GM12878 (cell line): ENCODE measurements at regions not wholly inside any gene's neighbourhood (a gene's known extent, or its start where the extent isn't known, plus 50 kb on each side); places are given as distances from the start of the nearest gene placed in this dataset.

Experiments used
- ATAC-seq: fragments of 200-7000 bp; cut with Tn5 transposase; 3 replicates; pipeline ENCODE4 v1.9.1; 2020; ENCODE audit warnings: mild to moderate bottlenecking, moderate library complexity
- BruUV-seq: library from RNA; stranded (reverse); fragments of 400-500 nt; replicated peaks from 2 replicates; lab custom pipeline; 2021; lab: Mats Ljungman, UMichigan
- CTCF ChIA-PET: fragments of 300-600 bp; sonication (Branson Sonifier 250); formaldehyde crosslinking; extraction: SDS; loops from one replicate; lab custom pipeline; 2021; ENCODE audit warnings: inconsistent platforms; lab: Yijun Ruan, JAX
- POLR2A ChIA-PET: fragments of 350-600 bp; formaldehyde crosslinking; extraction: SDS; loops from one replicate; lab custom pipeline; 2021; ENCODE audit warnings: inconsistent platforms; lab: Charles Lee
- RAD21 ChIA-PET: fragments of 300-600 bp; sonication (Branson Sonifier 250); formaldehyde crosslinking; loops from one replicate; lab custom pipeline; 2023; ENCODE audit warnings: antibody characterized with exemption; ENCODE audit not compliant: unreplicated experiment; lab: Charles Lee
- SMC1A ChIA-PET: fragments of 300-600 bp; sonication (Branson Sonifier 250); formaldehyde crosslinking; loops from one replicate; lab custom pipeline; 2023; ENCODE audit not compliant: unreplicated experiment, uncharacterized antibody; lab: Charles Lee
- DNase-seq: peaks from one replicate; pipeline ENCODE4 v3.0.0-alpha.2; 2011; ENCODE audit warnings: low read depth, low spot score
- FAIRE-seq: peaks from 3 replicates; lab custom pipeline; 2011; peaks lifted over from hg19 to GRCh38; lab: Jason Lieb, UNC
- H2AFZ ChIP-seq: 2 replicates; pipeline ENCODE4 v1.6.0; 2011; ENCODE audit warnings: low read depth, low read length, control low read depth; ENCODE audit not compliant: control insufficient read depth
- H3K27ac ChIP-seq: 2 replicates; pipeline ENCODE4 v1.5.1; 2011; ENCODE audit warnings: control low read depth; ENCODE audit not compliant: control insufficient read depth, insufficient read depth
- H3K27me3 ChIP-seq, 2 experiments: replicated peaks in 1 of 2; 2 replicates each; pipeline versions ENCODE4 v1.6.0 to v1.6.1; 2011; ENCODE audit warnings: low read length in 1 of 2; ENCODE audit not compliant: control insufficient read depth in 2 of 2, insufficient read depth in 2 of 2
- H3K36me3 ChIP-seq, 2 experiments: 2 replicates each; pipeline ENCODE4 v1.5.1; 2011; ENCODE audit warnings: low read length in 1 of 2; ENCODE audit not compliant: control insufficient read depth in 2 of 2, insufficient read depth in 2 of 2
- H3K4me1 ChIP-seq: 2 replicates; pipeline ENCODE4 v1.6.1; 2011; ENCODE audit warnings: mild to moderate bottlenecking, low read length, moderate library complexity, mixed read lengths; ENCODE audit not compliant: control insufficient read depth, insufficient read depth
- H3K4me2 ChIP-seq: 2 replicates; pipeline ENCODE4 v1.6.0; 2011; ENCODE audit warnings: control low read depth; ENCODE audit not compliant: control insufficient read depth, insufficient read depth
- H3K4me3 ChIP-seq: fragments of 200-600 bp; sonication (generic); 2 replicates; pipeline ENCODE4 v1.5.1; 2016
- H3K79me2 ChIP-seq: 2 replicates; pipeline ENCODE4 v1.6.0; 2011; ENCODE audit warnings: low read length; ENCODE audit not compliant: control insufficient read depth, insufficient read depth
- H3K9ac ChIP-seq: 2 replicates; pipeline ENCODE4 v1.8.0; 2011; ENCODE audit warnings: low read length, control low read depth, mixed read lengths; ENCODE audit not compliant: control insufficient read depth, insufficient read depth
- H3K9me3 ChIP-seq: replicated peaks from 3 replicates; pipeline ENCODE4 v1.5.1; 2011; ENCODE audit warnings: mild to moderate bottlenecking, low read length; ENCODE audit not compliant: control insufficient read depth, insufficient read depth
- H4K20me1 ChIP-seq: 2 replicates; pipeline ENCODE4 v1.6.0; 2011; ENCODE audit not compliant: control insufficient read depth, insufficient read depth
- CBX3 ChIP-seq: fragments of 200-600 bp; sonication (generic); IDR thresholded peaks from 2 replicates; pipeline ENCODE4 v1.6.1; 2016; ENCODE audit warnings: low read depth, borderline replicate concordance
- E2F8 ChIP-seq: fragments of 450-650 bp; IDR thresholded peaks from 2 replicates; pipeline ENCODE4 v1.6.1; 2018; ENCODE audit warnings: mild to moderate bottlenecking, low read depth, moderate library complexity; ENCODE audit not compliant: partially characterized antibody
- E4F1 ChIP-seq: fragments of 450-650 bp; IDR thresholded peaks from 2 replicates; pipeline ENCODE4 v1.6.1; 2018; ENCODE audit warnings: borderline replicate concordance, mild to moderate bottlenecking; ENCODE audit not compliant: partially characterized antibody
- HDGF ChIP-seq: fragments of 450-650 bp; IDR thresholded peaks from 2 replicates; pipeline ENCODE4 v1.6.1; 2016; ENCODE audit warnings: antibody characterized with exemption
- KAT2A ChIP-seq: conservative IDR thresholded peaks from 2 replicates; pipeline ENCODE4 v1.6.1; 2011; ENCODE audit warnings: low read depth, low read length; ENCODE audit not compliant: control insufficient read depth
- KDM1A ChIP-seq: fragments of 200-600 bp; sonication (generic); IDR thresholded peaks from 2 replicates; pipeline ENCODE4 v1.6.1; 2016; ENCODE audit warnings: borderline replicate concordance
- MEF2A ChIP-seq: IDR thresholded peaks from 2 replicates; pipeline ENCODE4 v1.6.1; 2011; ENCODE audit warnings: low read depth, mild to moderate bottlenecking, low read length, moderate library complexity; ENCODE audit not compliant: insufficient read depth
- PAX8 ChIP-seq: fragments of 450-650 bp; IDR thresholded peaks from 2 replicates; pipeline ENCODE4 v1.6.1; 2017; ENCODE audit warnings: mild to moderate bottlenecking, moderate library complexity
- SIN3A ChIP-seq: IDR thresholded peaks from 2 replicates; pipeline ENCODE4 v1.6.1; 2012; ENCODE audit warnings: low read depth, low read length, improper control_type of control experiment
- ZBTB11 ChIP-seq: fragments of 450-650 bp; formaldehyde crosslinking; IDR thresholded peaks from 2 replicates; pipeline ENCODE4 v1.5.0; 2022; ENCODE audit warnings: mild to moderate bottlenecking, missing genetic modification characterization
- WGBS: methylation state at CpG from one replicate; pipeline ENCODE4 v1.1.6; 2016; ENCODE audit warnings: low lambda C conversion rate; ENCODE audit not compliant: insufficient replicate concordance, insufficient coverage; ENCODE audit errors: missing lambda C conversion rate; 5-methylcytosine and 5-hydroxymethylcytosine counted together
- in situ Hi-C: fragments of 300-500 bp; cut with MboI; formaldehyde crosslinking; loops from 9 replicates; pipeline ENCODE4 v1.14.3; 2018; ENCODE audit warnings: mixed read lengths
- intact Hi-C: fragments of 100-400 bp; cut with micrococcal nuclease; formaldehyde crosslinking; loops from one replicate; pipeline ENCODE4 v1.14.2; 2022; ENCODE audit not compliant: unreplicated experiment

- DNase-seq (no peak), FAIRE-seq (no peak), ATAC-seq (no peak)
- Histone ChIP-seq H3K4me1 (no peaks in the 10 kb centered on the region), H4K20me1 (no peaks in the 10 kb centered on the region), H3K36me3 (no peaks in the 10 kb centered on the region), H2AFZ (no peak overlapping the region), H3K79me2 (no peaks in the 10 kb centered on the region), H3K9ac (no peak overlapping the region), H3K4me2 (no peak overlapping the region), H3K9me3 (no peaks in the 10 kb centered on the region), H3K4me3 (no peak overlapping the region), H3K27me3 (no peaks in the 10 kb centered on the region; a peak in 1 of 4 replicates), H3K27ac (no peak overlapping the region)
- no TSS peak for BruUV-seq
- RAD21 ChIA-PET, result no interaction called here
- intact Hi-C loops (no loop called here), in situ Hi-C loops (no loop called here)
- POLR2A ChIA-PET, result no interaction called here
- 88% methylated on average over 8 of the region's 8 CpGs for WGBS
- TF ChIP-seq SIN3A (no peak), MEF2A (no peak), ZBTB11 (CRISPR knock-in tag) (no peak), E4F1 (no peak), KDM1A (no peak), PAX8 (no peak), HDGF (no peak), CBX3 (no peak), KAT2A (no peak), E2F8 (no peak)
- SMC1A ChIA-PET, result no interaction called here
- CTCF ChIA-PET, result no interaction called here
Observed at GRCh38 chr6:139483079-139483478, 108.6 kb upstream of the CITED2 start.
